IMR-90 (cell line): ENCODE measurements at regions not wholly inside any gene's neighbourhood (a gene's known extent, or its start where the extent isn't known, plus 50 kb on each side); places are given as distances from the start of the nearest gene placed in this dataset.

ENCODE experiments used
- ATAC-seq: fragments of 200-7000 bp; cut with Tn5 transposase; 2 replicates; pipeline ENCODE4 v1.9.1; 2020; ENCODE audit warnings: low read depth, mild to moderate bottlenecking, moderate library complexity
- BruUV-seq: library from RNA; stranded (reverse); fragments of 400-500 nt; replicated peaks from 2 replicates; lab custom pipeline; 2021; lab: Mats Ljungman, UMichigan
- CTCF ChIA-PET: fragments of 300-600 bp; formaldehyde crosslinking; extraction: SDS; loops from one replicate; lab custom pipeline; 2021; ENCODE audit warnings: antibody characterized with exemption; lab: Yijun Ruan, JAX
- POLR2A ChIA-PET: fragments of 300-600 bp; sonication (Branson Sonifier 250); formaldehyde crosslinking; loops from one replicate; lab custom pipeline; 2022; ENCODE audit warnings: antibody characterized with exemption; ENCODE audit not compliant: unreplicated experiment; lab: Charles Lee
- DNase-seq: peaks from one replicate; pipeline ENCODE4 v3.0.0; 2013
- H2AFZ ChIP-seq: replicated peaks from 2 replicates; pipeline ENCODE3; 2013; ENCODE audit warnings: low read length, mild to moderate bottlenecking; ENCODE audit not compliant: poor library complexity
- H2AK5ac ChIP-seq: 2 replicates; pipeline ENCODE4 v1.6.1; 2013; ENCODE audit warnings: low read depth, low read length, inconsistent platforms
- H2AK9ac ChIP-seq: replicated peaks from 2 replicates; pipeline ENCODE3; 2013; ENCODE audit warnings: mild to moderate bottlenecking, low read depth, low read length, moderate library complexity; ENCODE audit not compliant: poor library complexity
- H2BK120ac ChIP-seq: 2 replicates; pipeline ENCODE4 v1.6.1; 2013; ENCODE audit warnings: low read depth, low read length, inconsistent platforms
- H2BK15ac ChIP-seq: 3 replicates; pipeline ENCODE4 v1.6.1; 2013; ENCODE audit warnings: low read depth, low read length, inconsistent platforms
- H2BK20ac ChIP-seq: 2 replicates; pipeline ENCODE4 v1.6.1; 2013; ENCODE audit warnings: low read depth, mild to moderate bottlenecking, inconsistent platforms, low read length, moderate library complexity
- H2BK5ac ChIP-seq: 2 replicates; pipeline ENCODE4 v1.6.1; 2013; ENCODE audit warnings: mild to moderate bottlenecking, low read depth, low read length, inconsistent platforms; ENCODE audit not compliant: poor library complexity, severe bottlenecking
- H3K14ac ChIP-seq: replicated peaks from 2 replicates; pipeline ENCODE4 v1.6.1; 2013; ENCODE audit warnings: low read depth, low read length, inconsistent platforms
- H3K18ac ChIP-seq: 2 replicates; pipeline ENCODE4 v1.6.1; 2013; ENCODE audit warnings: low read depth, low read length, control low read depth
- H3K23ac ChIP-seq: 2 replicates; pipeline ENCODE4 v1.6.1; 2013; ENCODE audit warnings: low read depth, low read length, inconsistent platforms
- H3K27ac ChIP-seq: 2 replicates; pipeline ENCODE4 v1.5.1; 2013; ENCODE audit warnings: mild to moderate bottlenecking, control low read depth, low read length; ENCODE audit not compliant: insufficient read depth
- H3K27me3 ChIP-seq: 2 replicates; pipeline ENCODE4 v1.6.1; 2013; ENCODE audit warnings: low read length; ENCODE audit not compliant: control insufficient read depth, insufficient read depth
- H3K36me3 ChIP-seq: 2 replicates; pipeline ENCODE4 v1.6.1; 2013; ENCODE audit warnings: low read length, mixed read lengths; ENCODE audit not compliant: control insufficient read depth, insufficient read depth
- H3K4ac ChIP-seq: 2 replicates; pipeline ENCODE4 v1.6.1; 2013; ENCODE audit warnings: low read depth, low read length, inconsistent platforms
- H3K4me1 ChIP-seq: 2 replicates; pipeline ENCODE4 v1.6.1; 2013; ENCODE audit warnings: low read length, mixed read lengths; ENCODE audit not compliant: control insufficient read depth, insufficient read depth
- H3K4me2 ChIP-seq: 2 replicates; pipeline ENCODE4 v1.6.1; 2013; ENCODE audit warnings: low read depth, mild to moderate bottlenecking, control low read depth, low read length, moderate library complexity
- H3K4me3 ChIP-seq: 2 replicates; pipeline ENCODE4 v1.5.1; 2013; ENCODE audit warnings: low read depth, mild to moderate bottlenecking, control low read depth, low read length, moderate library complexity; ENCODE audit not compliant: insufficient read depth
- H3K56ac ChIP-seq: 2 replicates; pipeline ENCODE4 v1.6.1; 2013; ENCODE audit warnings: low read length, inconsistent platforms; ENCODE audit not compliant: insufficient read depth; ENCODE audit errors: extremely low read depth
- H3K79me1 ChIP-seq, 2 experiments: 2 replicates each; pipeline ENCODE4 v1.6.1; 2013; ENCODE audit warnings: low read length in 2 of 2, inconsistent platforms in 1 of 2, low read depth in 1 of 2
- H3K9ac ChIP-seq: 2 replicates; pipeline ENCODE4 v1.6.1; 2013; ENCODE audit warnings: low read depth, low read length, control low read depth
- H3K9me1 ChIP-seq: 2 replicates; pipeline ENCODE4 v1.6.1; 2013; ENCODE audit warnings: low read length, inconsistent platforms; ENCODE audit not compliant: insufficient read depth
- H3K9me3 ChIP-seq: 2 replicates; pipeline ENCODE4 v1.6.1; 2013; ENCODE audit warnings: low read length; ENCODE audit not compliant: control insufficient read depth, insufficient read depth
- H4K20me1 ChIP-seq: 2 replicates; pipeline ENCODE4 v1.6.1; 2013; ENCODE audit warnings: low read length, inconsistent platforms; ENCODE audit not compliant: insufficient read depth
- H4K5ac ChIP-seq: 2 replicates; pipeline ENCODE4 v1.6.1; 2013; ENCODE audit warnings: mild to moderate bottlenecking, low read depth, low read length, control low read depth
- H4K8ac ChIP-seq, 2 experiments: 2 replicates each; pipeline ENCODE4 v1.6.1; 2013; ENCODE audit warnings: low read depth in 2 of 2, low read length in 2 of 2, control low read depth in 1 of 2, inconsistent platforms in 1 of 2
- H4K91ac ChIP-seq: 2 replicates; pipeline ENCODE4 v1.6.1; 2013; ENCODE audit warnings: low read depth, low read length, inconsistent platforms; ENCODE audit not compliant: insufficient read depth
- MAFK ChIP-seq: IDR thresholded peaks from 2 replicates; pipeline ENCODE4 v1.6.1; 2012; ENCODE audit warnings: low read depth, low read length, improper control_type of control experiment
- RAD21 ChIP-seq: IDR thresholded peaks from 2 replicates; pipeline ENCODE4 v1.6.1; 2012; ENCODE audit warnings: low read length, improper control_type of control experiment
- WGBS, 2 experiments: methylation state at CpG; one replicate each; pipeline versions ENCODE4 v1.1.5 to v1.1.7; 2013; ENCODE audit warnings: missing lambda C conversion rate in 2 of 2; ENCODE audit not compliant: insufficient read length in 1 of 2; ENCODE audit errors: extremely low coverage in 2 of 2; 5-methylcytosine and 5-hydroxymethylcytosine counted together
- dilution Hi-C: fragments of 300-500 bp; cut with HindIII; formaldehyde crosslinking; loops from one replicate; pipeline ENCODE4 v1.14.3; 2018; ENCODE audit warnings: low sequenced_read_pairs; ENCODE audit not compliant: unreplicated experiment
- in situ Hi-C: fragments of 300-500 bp; cut with MboI; formaldehyde crosslinking; loops from 3 replicates; pipeline ENCODE4 v1.14.3; 2019; ENCODE audit warnings: low sequenced_read_pairs, inconsistent platforms, mixed read lengths
- intact Hi-C: fragments of 100-400 bp; cut with micrococcal nuclease; formaldehyde crosslinking; loops from 2 replicates; pipeline ENCODE4 v1.10.0; 2022

- Histone ChIP-seq H2AK9ac (no peak overlapping the region), H3K18ac (peak overlapping the region; percentile 99), H3K4me3 (peak overlapping the region; percentile 85), H4K5ac (peak overlapping the region; percentile 100), H2AK5ac (no peak overlapping the region), H4K20me1 (no peaks in the 10 kb centered on the region), H3K9ac (peak overlapping the region; percentile 87), H3K4me2 (peak overlapping the region; percentile 99), H3K36me3 (no peaks in the 10 kb centered on the region), H3K79me1 (no peaks in the 10 kb centered on the region), H3K4ac (no peak overlapping the region), H3K9me1 (no peaks in the 10 kb centered on the region; the same call in 1 of the 2 replicates), H4K8ac (peak overlapping the region; percentile 29 to 70; a peak in 3 of 4 replicates), H3K27ac (peak overlapping the region; percentile 81; the same call in 1 of the 2 replicates), H4K91ac (no peak overlapping the region), H2BK5ac (no peak overlapping the region), H2AFZ (peak overlapping the region; percentile 46), H3K27me3 (no peaks in the 10 kb centered on the region; the same call in 1 of the 2 replicates), H2BK20ac (no peak overlapping the region), H2BK120ac (peak overlapping the region; percentile 52; the same call in 1 of the 2 replicates), H2BK15ac (no peak overlapping the region), H3K9me3 (no peaks in the 10 kb centered on the region), H3K23ac (no peak overlapping the region), H3K14ac (peak overlapping the region; percentile 53), H3K4me1 (peaks cover 2% of the 10 kb centered on the region; the same call in 1 of the 2 replicates), H3K56ac (no peak overlapping the region)
- BruUV-seq = no TSS peak
- no peak for TF ChIP-seq MAFK
- TF ChIP-seq RAD21 = no peak
- intact Hi-C loops (no loop called here), dilution Hi-C loops (no loop called here), in situ Hi-C loops (no loop called here)
- ChIA-PET CTCF (no interaction called here), POLR2A (no interaction called here)
- DNase-seq (peak; percentile 61), ATAC-seq (peak; percentile 94)
- 20% methylated on average over 1 of the region's 2 CpGs; no CpG with 5 or more reads in 1 of the 2 experiments for WGBS, 2 experiments
Observed at GRCh38 chr6:235763-236360, 56.4 kb upstream of the DUSP22 start.
